ENCODE measurements at regions not wholly inside any gene's neighbourhood (a gene's known extent, or its start where the extent isn't known, plus 50 kb on each side); places are given as distances from the start of the nearest gene placed in this dataset.

DNA sequence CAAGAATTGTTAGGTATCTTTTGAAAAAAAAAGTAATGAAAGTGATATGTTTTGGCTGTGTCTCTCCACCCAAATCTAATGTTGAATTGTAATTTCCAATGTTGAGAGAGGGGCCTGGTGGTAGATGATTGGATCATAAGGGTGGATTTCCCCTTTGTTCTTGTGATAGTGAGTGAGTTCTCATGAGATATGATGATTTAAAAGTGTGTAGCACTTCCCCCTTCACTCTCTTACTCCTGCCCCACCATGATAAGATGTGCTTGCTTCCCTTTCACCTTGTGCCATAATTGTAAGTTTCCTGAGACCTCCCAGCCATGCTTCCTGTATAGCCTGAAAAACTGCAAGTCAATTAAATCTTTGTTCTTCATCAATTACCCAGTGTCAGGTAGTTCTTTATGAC, 70.7 kb downstream of the XCL2 start:
- Histone ChIP-seq H3K79me2 (ENCODE audit: control insufficient read depth in 1 of 2, insufficient read depth in 2 of 2, low read length in 2 of 2) (no peaks in the 10 kb centered on the region), H3K4ac (replicated peaks; ENCODE audit: insufficient read length, low read depth, low read length) (no peak overlapping the region), H2BK20ac (ENCODE audit: low read length) (no peak overlapping the region), H4K5ac (ENCODE audit: insufficient read length, low read depth, low read length) (no peak overlapping the region), H2BK12ac (ENCODE audit: low read depth, low read length) (no peak overlapping the region), H3K4me3 (ENCODE audit: extremely low read depth in 1 of 4, insufficient read depth in 2 of 4, low read depth in 3 of 4, low read length in 4 of 4) (no peak overlapping the region), H3K27ac (ENCODE audit: low read depth, low read length) (no peak overlapping the region), H3K23ac (ENCODE audit: insufficient read length) (no peak overlapping the region), H2BK15ac (ENCODE audit: low read length) (no peak overlapping the region), H2AFZ (ENCODE audit: low read length) (no peak overlapping the region), H3K36me3 (ENCODE audit: control insufficient read depth in 2 of 4, insufficient read depth in 4 of 4, low read length in 3 of 4) (no peaks in the 10 kb centered on the region), H2AK5ac (ENCODE audit: low read depth, low read length) (no peak overlapping the region), H3K79me1 (ENCODE audit: low read depth, low read length) (no peaks in the 10 kb centered on the region), H3K9me3 (ENCODE audit: insufficient read depth in 2 of 2, low read depth in 1 of 2, low read length in 1 of 2) (peaks cover 7 to 13% of the 10 kb centered on the region in 2 experiments; a peak in 3 of 4 replicates), H4K8ac (ENCODE audit: extremely low read depth, insufficient read depth, low read length) (no peak overlapping the region), H3K4me1 (replicated peaks in 1 of 4; ENCODE audit: control insufficient read depth in 3 of 4, insufficient read depth in 4 of 4, low read length in 3 of 4) (no peaks in the 10 kb centered on the region), H3K9ac (replicated peaks in 1 of 4; ENCODE audit: extremely low read depth in 1 of 4, low read depth in 3 of 4, low read length in 3 of 4) (no peak overlapping the region), H3K4me2 (ENCODE audit: insufficient read depth in 1 of 2, low read depth in 2 of 2, low read length in 2 of 2) (no peak overlapping the region), H4K91ac (replicated peaks; ENCODE audit: insufficient read length, low read length) (no peak overlapping the region), H3K56ac (replicated peaks; ENCODE audit: insufficient read length, low read depth, low read length) (no peak overlapping the region), H3K27me3 (replicated peaks in 1 of 4; ENCODE audit: control insufficient read depth in 3 of 4, extremely low read depth in 1 of 4, insufficient read depth in 3 of 4, low read length in 3 of 4) (no peaks in the 10 kb centered on the region), H3K23me2 (ENCODE audit: low read depth, low read length) (no peaks in the 10 kb centered on the region), H4K20me1 (replicated peaks in 1 of 2; ENCODE audit: control insufficient read depth in 1 of 2, insufficient read depth in 2 of 2, low read length in 2 of 2) (no peaks in the 10 kb centered on the region), H3K14ac (ENCODE audit: insufficient read length) (no peak overlapping the region), H3K18ac (ENCODE audit: extremely low read depth, low read length) (no peak overlapping the region), H2BK120ac (replicated peaks; ENCODE audit: low read depth, low read length) (no peak overlapping the region), H2BK5ac (ENCODE audit: low read depth, low read length) (no peak overlapping the region)
- DNase-seq (ENCODE audit: low read depth in 1 of 2, low spot score in 2 of 2): no peak
- FAIRE-seq: no peak
- ChIA-PET CTCF (ENCODE audit: partially characterized antibody) (no interaction called here), POLR2A (ENCODE audit: partially characterized antibody) (no interaction called here)
- TF ChIP-seq CHD2 (IDR thresholded peaks at IDR 0.05; ENCODE audit: low read length) (no peak), SIRT6 (IDR thresholded peaks at IDR 0.05; ENCODE audit: low read length) (no peak), TCF12 (IDR thresholded peaks at IDR 0.05; ENCODE audit: low read depth, low read length) (no peak), TAF1 (IDR thresholded peaks at IDR 0.05; ENCODE audit: low read depth, low read length) (no peak), ZNF274 (IDR thresholded peaks at IDR 0.05; ENCODE audit: borderline replicate concordance, extremely low read depth, low read length) (no peak), SUZ12 (IDR thresholded peaks at IDR 0.05; ENCODE audit: low read length) (no peak), NRF1 (IDR thresholded peaks at IDR 0.05; ENCODE audit: low read depth, low read length) (no peak), SRF (IDR thresholded peaks at IDR 0.05; ENCODE audit: low read depth, low read length) (no peak), GTF2F1 (IDR thresholded peaks at IDR 0.05; ENCODE audit: borderline replicate concordance, low read depth, low read length) (no peak), POU5F1 (IDR thresholded peaks at IDR 0.05; ENCODE audit: low read depth, low read length) (no peak), FOSL1 (IDR thresholded peaks at IDR 0.05; ENCODE audit: insufficient read depth, low read depth, low read length) (no peak), SP2 (IDR thresholded peaks at IDR 0.05; ENCODE audit: low read length) (no peak), YY1 (IDR thresholded peaks at IDR 0.05; ENCODE audit: low read depth, low read length) (no peak), JUN (IDR thresholded peaks at IDR 0.05; ENCODE audit: low read depth, low read length) (no peak), TBP (IDR thresholded peaks at IDR 0.05; ENCODE audit: low read depth, low read length) (no peak), CEBPB (IDR thresholded peaks at IDR 0.05; ENCODE audit: low read depth, low read length) (no peak)
- TF ChIP-seq, protein P1, sequence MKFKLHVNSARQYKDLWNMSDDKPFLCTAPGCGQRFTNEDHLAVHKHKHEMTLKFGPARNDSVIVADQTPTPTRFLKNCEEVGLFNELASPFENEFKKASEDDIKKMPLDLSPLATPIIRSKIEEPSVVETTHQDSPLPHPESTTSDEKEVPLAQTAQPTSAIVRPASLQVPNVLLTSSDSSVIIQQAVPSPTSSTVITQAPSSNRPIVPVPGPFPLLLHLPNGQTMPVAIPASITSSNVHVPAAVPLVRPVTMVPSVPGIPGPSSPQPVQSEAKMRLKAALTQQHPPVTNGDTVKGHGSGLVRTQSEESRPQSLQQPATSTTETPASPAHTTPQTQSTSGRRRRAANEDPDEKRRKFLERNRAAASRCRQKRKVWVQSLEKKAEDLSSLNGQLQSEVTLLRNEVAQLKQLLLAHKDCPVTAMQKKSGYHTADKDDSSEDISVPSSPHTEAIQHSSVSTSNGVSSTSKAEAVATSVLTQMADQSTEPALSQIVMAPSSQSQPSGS (IDR thresholded peaks at IDR 0.05; ENCODE audit: low read length): no peak

Data from H1 (cell line).